Hematopoietic multipotent progenitor cell treated with erythropoietin and hydrocortisone succinate and interleukin-3 and kit ligand, for 4 days (in vitro differentiated cells): ENCODE measurements at regions not wholly inside any gene's neighbourhood (a gene's known extent, or its start where the extent isn't known, plus 50 kb on each side); places are given as distances from the start of the nearest gene placed in this dataset.
"Not testable (repeated sequence)": the region's sequence is repeated elsewhere in the genome, so short reads cannot be mapped to it uniquely, and the experiment has no call there.

Experiments used
- DNase-seq: peaks from one replicate; pipeline ENCODE4 v3.0.0-alpha.2; 2015

GRCh38 chr4:3936184-3936583 lies 170.0 kb downstream of the ADRA2C start:
- no peak for DNase-seq

GRCh38 chr4:3937849-3938562 lies 171.8 kb downstream of the ADRA2C start:
- DNase-seq, result not testable (repeated sequence)

GRCh38 chr4:3938676-3939075 lies 172.5 kb downstream of the ADRA2C start:
- not testable (repeated sequence) for DNase-seq

- DNase-seq, result peak; percentile 19
Measured at GRCh38 chr4:3939954-3940591, 173.9 kb downstream of the ADRA2C start.

- not testable (repeated sequence) for DNase-seq
Measured at GRCh38 chr4:3941735-3942522, 175.7 kb downstream of the ADRA2C start.

- peak; percentile 52 for DNase-seq
Measured at GRCh38 chr4:3942569-3942971, 176.4 kb downstream of the ADRA2C start.

- DNase-seq, result not testable (repeated sequence)
Measured at GRCh38 chr4:3943051-3943450, 176.9 kb downstream of the ADRA2C start.

- no peak for DNase-seq
Measured at GRCh38 chr4:3945511-3946290, 179.5 kb downstream of the ADRA2C start.

GRCh38 chr4:3946553-3946952 lies 180.4 kb downstream of the ADRA2C start:
- DNase-seq, result not testable (repeated sequence)

GRCh38 chr4:3947761-3948160 lies 181.6 kb downstream of the ADRA2C start:
- not testable (repeated sequence) for DNase-seq

GRCh38 chr4:3948210-3948609 lies 182.0 kb downstream of the ADRA2C start:
- not testable (repeated sequence) for DNase-seq

GRCh38 chr4:3949916-3950315 lies 183.7 kb downstream of the ADRA2C start:
- DNase-seq, result peak; percentile 62

- DNase-seq, result not testable (repeated sequence)
Measured at GRCh38 chr4:3952443-3953139, 186.4 kb downstream of the ADRA2C start.

- not testable (repeated sequence) for DNase-seq
Measured at GRCh38 chr4:3953140-3953489, 186.9 kb downstream of the ADRA2C start.

GRCh38 chr4:3954540-3955320 lies 188.5 kb downstream of the ADRA2C start:
- peak; percentile 85 for DNase-seq

- DNase-seq, result peak; percentile 99
Measured at GRCh38 chr4:3955321-3956164, 189.4 kb downstream of the ADRA2C start.

GRCh38 chr4:3956165-3956867 lies 190.1 kb downstream of the ADRA2C start:
- not testable (repeated sequence) for DNase-seq

- not testable (repeated sequence) for DNase-seq
Measured at GRCh38 chr4:3961091-3961672, 195.0 kb downstream of the ADRA2C start.

GRCh38 chr4:3964572-3965278 lies 198.5 kb downstream of the ADRA2C start:
- not testable (repeated sequence) for DNase-seq
